OCI-LY7 (cell line): ENCODE measurements at regions not wholly inside any gene's neighbourhood (a gene's known extent, or its start where the extent isn't known, plus 50 kb on each side); places are given as distances from the start of the nearest gene placed in this dataset.

Source experiments
- CTCF ChIP-seq: fragments of 200-600 bp; sonication (generic); conservative IDR thresholded peaks from 2 replicates; pipeline ENCODE4 v1.5.1; 2014; ENCODE audit warnings: mild to moderate bottlenecking, antibody characterized with exemption, low read length, moderate library complexity, mixed read lengths
- EZH2phosphoT487 ChIP-seq: fragments of 200-600 bp; sonication (generic); IDR thresholded peaks from 2 replicates; pipeline ENCODE4 v1.6.1; 2018; ENCODE audit warnings: low read depth, borderline replicate concordance, mild to moderate bottlenecking, mixed run types, antibody characterized with exemption, low read length, moderate library complexity, mixed read lengths

GRCh38 chr4:176451443-176451842, 131.7 kb downstream of the SPCS3 start:
- TF ChIP-seq CTCF (no peak), EZH2phosphoT487 (no peak)
